ENCODE measurements at regions not wholly inside any gene's neighbourhood (a gene's known extent, or its start where the extent isn't known, plus 50 kb on each side); places are given as distances from the start of the nearest gene placed in this dataset.

DNA sequence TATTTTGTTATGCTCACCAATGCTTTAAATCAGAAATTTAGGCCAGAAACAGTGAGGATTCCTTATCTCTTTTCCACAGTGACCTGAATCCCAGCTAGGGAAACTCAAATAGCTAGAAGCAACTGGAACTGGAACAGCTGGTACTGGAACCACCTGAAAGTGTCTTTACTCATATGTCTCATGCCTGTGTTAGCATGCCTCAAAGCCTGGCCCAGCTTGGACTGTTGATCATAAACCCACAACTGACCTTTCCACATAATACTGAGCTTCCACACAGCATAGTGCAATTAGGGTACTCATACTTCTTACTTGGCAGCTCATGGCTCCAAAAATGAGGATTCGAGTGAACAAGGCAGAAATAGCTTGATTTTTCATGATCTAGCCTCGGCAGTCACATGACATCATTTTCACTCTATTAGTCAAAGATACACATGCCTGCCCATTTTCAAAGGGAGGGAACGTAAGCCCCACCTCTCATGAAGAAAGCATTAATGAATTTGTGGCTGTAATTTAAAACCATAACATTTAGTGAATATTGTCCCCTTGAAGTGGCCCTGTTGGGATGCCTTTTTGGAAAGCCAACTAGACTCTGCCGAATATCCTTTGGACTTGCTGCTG lies 80.8 kb upstream of the ACSL1 start:
- ChIA-PET POLR2A (no interaction called here), CTCF (no interaction called here)
- no peak overlapping the region for H3K4me3 ChIP-seq (ENCODE audit: low read depth, low read length)
- DNase-seq (ENCODE audit: low read depth, low spot score), result no peak
- H3K27me3 ChIP-seq (ENCODE audit: control insufficient read depth, insufficient read depth, low read length), result no peaks in the 10 kb centered on the region
- no peak for TF ChIP-seq CTCF (IDR thresholded peaks at IDR 0.05; ENCODE audit: low read depth, low read length)
- H3K9me3 ChIP-seq (ENCODE audit: control insufficient read depth, insufficient read depth, low read length), result no peaks in the 10 kb centered on the region
- no peak overlapping the region for H3K27ac ChIP-seq (ENCODE audit: low read depth, low read length)

DNA sequence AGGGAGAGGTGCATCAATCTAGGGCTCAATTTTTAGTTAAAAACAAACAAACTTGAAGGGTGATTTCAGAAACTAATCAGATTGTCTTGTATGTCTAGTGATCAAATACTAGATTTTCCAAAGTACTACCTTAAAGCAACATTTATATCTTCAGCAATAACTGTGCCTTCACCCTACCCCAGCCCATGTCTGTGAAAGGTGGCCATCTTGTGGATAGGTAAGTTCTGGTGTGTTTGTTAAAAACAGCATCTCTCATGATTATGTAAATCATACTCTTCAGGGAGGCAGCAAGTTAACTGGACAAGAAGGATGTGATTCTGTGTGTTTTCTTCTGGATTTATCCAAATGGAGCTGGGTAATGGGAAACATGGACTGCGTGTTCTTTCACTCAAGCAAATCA lies 81.4 kb upstream of the ACSL1 start:
- H3K4me3 ChIP-seq (ENCODE audit: low read depth, low read length), result no peak overlapping the region
- no peak overlapping the region for H3K27ac ChIP-seq (ENCODE audit: low read depth, low read length)
- CTCF ChIA-PET, result no interaction called here
- no peaks in the 10 kb centered on the region for H3K9me3 ChIP-seq (ENCODE audit: control insufficient read depth, insufficient read depth, low read length)
- no peak for DNase-seq (ENCODE audit: low read depth, low spot score)
- POLR2A ChIA-PET, result no interaction called here
- no peaks in the 10 kb centered on the region for H3K27me3 ChIP-seq (ENCODE audit: control insufficient read depth, insufficient read depth, low read length)
- no peak for TF ChIP-seq CTCF (IDR thresholded peaks at IDR 0.05; ENCODE audit: low read depth, low read length)

- no peak overlapping the region for H3K27ac ChIP-seq (ENCODE audit: low read depth, low read length)
- H3K27me3 ChIP-seq (ENCODE audit: control insufficient read depth, insufficient read depth, low read length), result no peaks in the 10 kb centered on the region
- H3K9me3 ChIP-seq (ENCODE audit: control insufficient read depth, insufficient read depth, low read length), result no peaks in the 10 kb centered on the region; the same call in 1 of the 2 replicates
- ChIA-PET POLR2A (no interaction called here), CTCF (no interaction called here)
- H3K4me3 ChIP-seq (ENCODE audit: low read depth, low read length), result no peak overlapping the region
- TF ChIP-seq CTCF (IDR thresholded peaks at IDR 0.05; ENCODE audit: low read depth, low read length), result no peak
- no peak for DNase-seq (ENCODE audit: low read depth, low spot score)
Measured at GRCh38 chr4:184907810-184908209, 82.0 kb upstream of the ACSL1 start.

DNA sequence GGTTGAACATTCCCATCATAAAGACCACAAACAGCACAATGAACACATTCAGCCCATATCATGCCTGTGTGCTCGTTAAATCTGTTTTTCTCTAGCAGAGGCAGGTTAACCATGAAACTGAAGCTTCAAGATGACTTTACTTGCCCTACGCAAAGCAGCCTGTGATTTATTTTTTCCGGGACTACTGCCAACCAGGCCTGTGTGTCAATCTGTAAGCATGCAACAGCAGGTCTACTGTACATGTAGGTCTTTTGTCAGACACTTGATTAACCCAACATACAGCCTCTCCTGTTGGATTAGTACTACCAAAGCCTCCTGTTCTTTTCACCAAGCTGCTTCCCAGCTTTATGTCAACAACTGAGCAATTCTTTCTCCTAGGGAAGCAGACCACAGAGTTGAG lies 85.5 kb upstream of the ACSL1 start:
- ChIA-PET POLR2A (no interaction called here), CTCF (no interaction called here)
- DNase-seq (ENCODE audit: low read depth, low spot score), result no peak

More for the DNA sequence above, 85.5 kb upstream of the ACSL1 start:
- H3K4me3 ChIP-seq (ENCODE audit: low read depth, low read length), result no peak overlapping the region
- H3K27ac ChIP-seq (ENCODE audit: low read depth, low read length), result no peak overlapping the region
- no peaks in the 10 kb centered on the region for H3K27me3 ChIP-seq (ENCODE audit: control insufficient read depth, insufficient read depth, low read length)
- H3K9me3 ChIP-seq (ENCODE audit: control insufficient read depth, insufficient read depth, low read length), result no peaks in the 10 kb centered on the region; the same call in 1 of the 2 replicates
- TF ChIP-seq CTCF (IDR thresholded peaks at IDR 0.05; ENCODE audit: low read depth, low read length), result no peak
